Lung (tissue), 11 donors: ENCODE measurements at regions not wholly inside any gene's neighbourhood (a gene's known extent, or its start where the extent isn't known, plus 50 kb on each side); places are given as distances from the start of the nearest gene placed in this dataset.
"Not testable (repeated sequence)": the region's sequence is repeated elsewhere in the genome, so short reads cannot be mapped to it uniquely, and the experiment has no call there.

Experiments
- ATAC-seq: fragments of 200-7000 bp; cut with Tn5 transposase; one replicate; pipeline ENCODE4 v1.9.1; 2020; ENCODE audit warnings: moderate number of reproducible peaks; ENCODE audit not compliant: insufficient read depth, low FRiP score
- DNase-seq, 3 donors: peaks; one replicate each; pipeline ENCODE4 v3.0.0-alpha.2; 2013 to 2017
- H3K27ac ChIP-seq, 2 donors: one replicate each; pipeline ENCODE4 v1.5.1; 2013; ENCODE audit warnings: mild to moderate bottlenecking in 2 of 2, moderate library complexity in 2 of 2, control low read depth in 1 of 2, inconsistent platforms in 1 of 2, low read depth in 1 of 2, low read length in 1 of 2
- H3K27me3 ChIP-seq, 3 donors: one replicate each; pipeline ENCODE4 v1.5.1; 2013; ENCODE audit warnings: low read length in 2 of 3; ENCODE audit not compliant: control insufficient read depth in 3 of 3, insufficient read depth in 3 of 3
- H3K36me3 ChIP-seq, 4 donors: one replicate each; pipeline ENCODE4 v1.5.1; 2013; ENCODE audit warnings: low read length in 4 of 4, mild to moderate bottlenecking in 1 of 4, moderate library complexity in 1 of 4; ENCODE audit not compliant: control insufficient read depth in 4 of 4, insufficient read depth in 4 of 4
- H3K4me1 ChIP-seq, 5 donors: one replicate each; pipeline ENCODE4 v1.5.1; 2013; ENCODE audit warnings: low read length in 5 of 5, mild to moderate bottlenecking in 2 of 5, moderate library complexity in 1 of 5; ENCODE audit not compliant: control insufficient read depth in 5 of 5, insufficient read depth in 5 of 5
- H3K4me3 ChIP-seq: one replicate; pipeline ENCODE4 v1.5.1; 2013; ENCODE audit warnings: mild to moderate bottlenecking, control low read depth, moderate library complexity
- H3K9ac ChIP-seq, 2 donors: one replicate each; pipeline ENCODE4 v1.5.1; 2013; ENCODE audit warnings: low read length in 2 of 2, control low read depth in 1 of 2; ENCODE audit not compliant: insufficient read depth in 1 of 2
- H3K9me3 ChIP-seq, 4 donors: one replicate each; pipeline ENCODE4 v1.5.1; 2013; ENCODE audit warnings: low read length in 3 of 4, mild to moderate bottlenecking in 1 of 4, moderate library complexity in 1 of 4; ENCODE audit not compliant: control insufficient read depth in 4 of 4, insufficient read depth in 3 of 4
- CTCF ChIP-seq: IDR thresholded peaks from 2 replicates; pipeline ENCODE4 v1.5.1; 2012; ENCODE audit warnings: mild to moderate bottlenecking; ENCODE audit errors: control extremely low read depth, extremely low read depth
- WGBS, 2 donors: extraction: QIAGEN DNeasy Blood & Tissue Kit; methylation state at CpG; one replicate each; pipeline ENCODE4 v1.1.7; 2013; 5-methylcytosine and 5-hydroxymethylcytosine counted together
- donor health status: control.
- donor health status: control.
- donor health status: Bipolar disorder and iron deficiency.
- donor health status: healthy.
- donor health status: DM: yes; HTN: yes; CAD: no.

GRCh38 chr10:4403638-4404252, 422.3 kb upstream of the AKR1E2 start:
- WGBS, 2 donors = 97% methylated on average over 24 of the region's 24 CpGs
- H3K9me3 ChIP-seq = no peaks in the 10 kb centered on the region
- no peak overlapping the region for H3K4me3 ChIP-seq
- TF ChIP-seq CTCF = no peak
- H3K36me3 ChIP-seq = no peaks in the 10 kb centered on the region
- no peak overlapping the region for H3K27ac ChIP-seq
- no peak for DNase-seq
- H3K9ac ChIP-seq = no peak overlapping the region
- no peak for ATAC-seq
- H3K4me1 ChIP-seq = peaks cover 0 to 4% (median 0%) of the 10 kb centered on the region in 5 donors
- no peaks in the 10 kb centered on the region for H3K27me3 ChIP-seq

GRCh38 chr10:4401080-4401479, 424.9 kb upstream of the AKR1E2 start:
- not testable (repeated sequence) for H3K36me3 ChIP-seq, DNase-seq, ATAC-seq, H3K9ac ChIP-seq, H3K4me1 ChIP-seq, H3K4me3 ChIP-seq, H3K9me3 ChIP-seq, H3K27me3 ChIP-seq, H3K27ac ChIP-seq
- 95 to 97% methylated on average over 4 of the region's 4 CpGs for WGBS, 2 donors

GRCh38 chr10:4399556-4399955, 426.5 kb upstream of the AKR1E2 start:
- H3K4me1 ChIP-seq = peaks cover 0 to 8% (median 0%) of the 10 kb centered on the region in 5 donors
- H3K27me3 ChIP-seq = no peaks in the 10 kb centered on the region
- no peak overlapping the region for H3K27ac ChIP-seq
- H3K9me3 ChIP-seq = no peaks in the 10 kb centered on the region
- DNase-seq = peak in 2 of 3 donors; percentile 40 to 53
- no peaks in the 10 kb centered on the region for H3K36me3 ChIP-seq
- no peak overlapping the region for H3K4me3 ChIP-seq
- H3K9ac ChIP-seq = no peak overlapping the region
- no peak for TF ChIP-seq CTCF
- ATAC-seq = no peak
- WGBS, 2 donors = 80 to 81% methylated on average over 3 of the region's 3 CpGs

GRCh38 chr10:4398602-4399001, 427.4 kb upstream of the AKR1E2 start:
- Histone ChIP-seq H3K36me3 (no peaks in the 10 kb centered on the region), H3K9ac (no peak overlapping the region), H3K4me1 (peaks cover 0 to 8% (median 0%) of the 10 kb centered on the region in 5 donors), H3K9me3 (no peaks in the 10 kb centered on the region), H3K27me3 (no peaks in the 10 kb centered on the region), H3K27ac (no peak overlapping the region), H3K4me3 (no peak overlapping the region)
- WGBS, 2 donors = 91 to 94% methylated on average over 3 of the region's 3 CpGs
- no peak for DNase-seq
- ATAC-seq = no peak
- no peak for TF ChIP-seq CTCF
